DND-41 (cell line): ENCODE measurements at regions not wholly inside any gene's neighbourhood (a gene's known extent, or its start where the extent isn't known, plus 50 kb on each side); places are given as distances from the start of the nearest gene placed in this dataset.
"Not testable (repeated sequence)": the region's sequence is repeated elsewhere in the genome, so short reads cannot be mapped to it uniquely, and the experiment has no call there.

Experiments used
- EZH2 ChIP-seq: IDR thresholded peaks from 3 replicates; pipeline ENCODE4 v1.6.1; 2012; ENCODE audit warnings: borderline replicate concordance, low read depth, mild to moderate bottlenecking, moderate library complexity, low read length, inconsistent platforms; ENCODE audit not compliant: severe bottlenecking
- TF ChIP-seq, protein P1 (sequence below): IDR thresholded peaks from 2 replicates; pipeline ENCODE4 v1.5.1; 2012; ENCODE audit warnings: borderline replicate concordance, low read length, moderate library complexity, mild to moderate bottlenecking; ENCODE audit not compliant: poor library complexity, severe bottlenecking; ENCODE audit errors: extremely low read depth

DNA sequence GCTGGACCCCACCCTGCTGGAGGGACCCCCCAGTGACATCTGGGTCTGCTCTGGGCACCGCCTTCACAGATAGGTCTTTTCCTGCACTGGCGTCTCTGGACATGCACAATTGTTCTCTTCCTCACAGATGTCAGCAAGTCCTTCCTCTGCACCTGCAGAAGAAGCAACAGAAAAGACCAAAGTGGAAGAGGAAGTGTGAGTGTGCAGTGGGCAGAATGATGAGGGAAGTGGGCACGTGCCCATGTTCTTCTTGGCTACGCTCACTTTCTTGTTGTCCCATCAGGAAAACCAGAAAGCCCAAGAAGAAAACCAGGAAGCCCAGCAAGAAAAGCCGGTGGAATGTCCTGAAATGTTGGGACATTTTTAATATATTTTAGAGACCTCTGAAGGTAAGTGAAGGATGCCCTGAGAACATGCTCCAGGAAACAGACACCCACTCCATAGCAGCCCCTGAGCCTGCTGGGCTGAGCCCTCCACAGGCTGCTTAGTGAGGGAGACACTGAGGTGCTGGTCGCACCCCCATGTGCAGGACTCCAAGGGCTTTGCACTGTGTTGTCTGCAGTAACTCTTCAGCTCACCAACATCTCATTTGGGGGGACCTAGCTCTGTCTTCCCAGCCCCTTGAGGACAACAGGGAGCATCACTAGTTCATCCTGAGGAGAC, 124.4 kb upstream of the SIMC1 start:
- TF ChIP-seq, protein P1, sequence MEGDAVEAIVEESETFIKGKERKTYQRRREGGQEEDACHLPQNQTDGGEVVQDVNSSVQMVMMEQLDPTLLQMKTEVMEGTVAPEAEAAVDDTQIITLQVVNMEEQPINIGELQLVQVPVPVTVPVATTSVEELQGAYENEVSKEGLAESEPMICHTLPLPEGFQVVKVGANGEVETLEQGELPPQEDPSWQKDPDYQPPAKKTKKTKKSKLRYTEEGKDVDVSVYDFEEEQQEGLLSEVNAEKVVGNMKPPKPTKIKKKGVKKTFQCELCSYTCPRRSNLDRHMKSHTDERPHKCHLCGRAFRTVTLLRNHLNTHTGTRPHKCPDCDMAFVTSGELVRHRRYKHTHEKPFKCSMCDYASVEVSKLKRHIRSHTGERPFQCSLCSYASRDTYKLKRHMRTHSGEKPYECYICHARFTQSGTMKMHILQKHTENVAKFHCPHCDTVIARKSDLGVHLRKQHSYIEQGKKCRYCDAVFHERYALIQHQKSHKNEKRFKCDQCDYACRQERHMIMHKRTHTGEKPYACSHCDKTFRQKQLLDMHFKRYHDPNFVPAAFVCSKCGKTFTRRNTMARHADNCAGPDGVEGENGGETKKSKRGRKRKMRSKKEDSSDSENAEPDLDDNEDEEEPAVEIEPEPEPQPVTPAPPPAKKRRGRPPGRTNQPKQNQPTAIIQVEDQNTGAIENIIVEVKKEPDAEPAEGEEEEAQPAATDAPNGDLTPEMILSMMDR, result not testable (repeated sequence)
- not testable (repeated sequence) for TF ChIP-seq EZH2
